ENCODE measurements at regions not wholly inside any gene's neighbourhood (a gene's known extent, or its start where the extent isn't known, plus 50 kb on each side); places are given as distances from the start of the nearest gene placed in this dataset.

DNA sequence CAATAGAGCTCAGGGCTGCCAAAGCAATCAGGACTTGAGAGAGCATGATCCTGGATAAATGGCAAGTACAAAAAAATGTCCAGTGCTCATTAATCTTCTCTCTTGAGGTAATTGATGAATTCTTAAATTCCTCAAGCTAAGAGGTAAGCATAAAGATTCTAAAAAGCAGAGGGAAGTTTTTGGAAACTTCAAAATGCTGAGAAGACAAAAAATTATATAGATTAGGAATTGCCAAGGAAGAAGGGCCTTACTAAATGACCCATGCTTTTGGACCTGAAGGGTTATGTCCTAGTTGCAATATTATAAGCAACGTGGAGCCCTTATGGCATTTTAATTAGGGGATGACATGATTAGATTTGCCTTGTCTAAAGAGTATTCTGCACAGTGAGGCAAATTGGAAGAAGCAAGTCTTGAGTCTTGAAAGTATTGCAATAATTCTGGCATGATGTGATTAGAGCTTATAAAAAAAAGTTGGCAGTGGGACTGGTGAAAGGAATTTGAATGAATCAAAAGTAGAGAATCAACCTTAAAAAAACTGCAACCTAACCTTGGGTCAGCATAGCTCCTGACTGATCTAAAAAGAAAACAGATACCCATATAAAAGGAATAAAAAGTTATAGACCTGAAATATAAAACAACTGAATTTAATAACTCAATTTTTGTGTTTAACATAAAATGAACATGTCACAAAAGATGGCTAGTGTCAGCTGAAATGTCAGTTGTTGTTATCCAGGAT is 323.8 kb upstream of the ARRDC3 start:
- Mint-ChIP-seq H3K27ac (no peak overlapping the region), H3K4me3 (no peak overlapping the region), H3K4me1 (no peaks in the 10 kb centered on the region), H3K27me3 (no peaks in the 10 kb centered on the region), H3K36me3 (ENCODE audit: low read depth) (no peaks in the 10 kb centered on the region), H3K9me3 (no peaks in the 10 kb centered on the region)
- intact Hi-C loops (cut with micrococcal nuclease) = no loop called here
- no peak for DNase-seq

DNA sequence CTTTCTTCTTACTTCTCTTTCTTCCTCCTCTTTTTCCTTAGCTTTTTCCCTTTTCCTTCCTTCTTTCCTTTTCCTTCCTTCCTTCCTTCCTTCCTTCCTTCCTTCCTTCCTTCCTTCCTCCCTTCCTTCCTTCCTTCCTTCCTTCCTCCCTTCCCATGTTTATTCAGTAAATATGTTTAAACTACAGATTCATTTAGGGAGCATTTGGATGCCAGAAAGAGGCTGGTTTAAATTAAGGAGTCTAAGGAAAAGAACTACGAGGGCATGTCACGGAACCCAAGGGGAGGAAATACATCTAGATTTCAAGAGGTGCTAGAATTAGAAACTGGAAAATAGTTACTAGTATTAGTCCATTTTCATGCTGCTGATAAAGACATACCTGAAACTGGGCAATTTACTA is 320.0 kb upstream of the ARRDC3 start:
- H3K4me3 Mint-ChIP-seq = no peak overlapping the region
- intact Hi-C loops (cut with micrococcal nuclease) = no loop called here
- H3K9me3 Mint-ChIP-seq = peaks cover 4% of the 10 kb centered on the region
- no peaks in the 10 kb centered on the region for H3K4me1 Mint-ChIP-seq
- H3K36me3 Mint-ChIP-seq (ENCODE audit: low read depth) = no peaks in the 10 kb centered on the region
- H3K27me3 Mint-ChIP-seq = no peaks in the 10 kb centered on the region
- no peak overlapping the region for H3K27ac Mint-ChIP-seq
- no peak for DNase-seq

DNA sequence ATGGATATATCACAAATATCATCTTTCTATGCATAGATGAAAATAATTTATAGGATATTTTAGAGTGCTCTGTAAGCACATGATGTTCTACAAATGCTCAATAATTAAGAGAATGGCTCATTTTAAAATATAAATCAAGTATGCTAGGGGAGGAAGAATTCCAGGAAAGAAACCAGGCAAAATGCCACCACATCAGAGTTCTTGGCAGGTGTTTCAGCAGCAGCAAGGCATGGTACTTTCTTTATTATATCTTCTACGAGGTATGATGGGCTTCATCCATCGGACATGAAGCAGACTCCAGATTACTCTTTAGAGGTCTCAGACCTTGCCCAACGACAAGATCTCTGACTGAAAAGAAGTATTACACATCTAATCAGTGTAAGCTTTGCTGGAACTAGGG is 316.3 kb upstream of the ARRDC3 start:
- no peaks in the 10 kb centered on the region for H3K36me3 Mint-ChIP-seq (ENCODE audit: low read depth)
- no peak overlapping the region for H3K4me3 Mint-ChIP-seq
- H3K27ac Mint-ChIP-seq = no peak overlapping the region
- no peaks in the 10 kb centered on the region for H3K4me1 Mint-ChIP-seq
- DNase-seq = no peak
- H3K9me3 Mint-ChIP-seq = peaks cover 4% of the 10 kb centered on the region
- intact Hi-C loops (cut with micrococcal nuclease) = no loop called here
- H3K27me3 Mint-ChIP-seq = no peaks in the 10 kb centered on the region

DNA sequence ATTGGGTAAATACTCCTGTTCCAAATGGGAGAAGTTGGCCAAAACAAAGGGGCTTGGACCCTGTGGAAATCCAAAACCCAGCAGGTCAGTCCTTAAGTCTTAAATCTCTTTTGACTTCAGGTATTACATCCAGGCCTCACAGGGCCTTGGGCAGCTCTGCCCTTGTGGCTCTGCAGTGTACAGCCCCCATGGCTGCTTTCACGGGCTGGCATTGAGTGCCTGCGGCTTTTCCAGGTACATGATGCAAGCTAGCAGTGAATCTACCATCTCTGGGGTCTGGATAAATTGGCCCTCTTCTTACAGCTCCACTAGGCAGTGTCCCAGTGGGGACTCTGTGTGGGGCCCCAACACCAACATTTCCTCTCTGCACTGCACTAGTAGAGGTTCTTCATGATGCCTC is 308.5 kb upstream of the ARRDC3 start:
- Mint-ChIP-seq H3K4me3 (no peak overlapping the region), H3K9me3 (no peaks in the 10 kb centered on the region), H3K27me3 (no peaks in the 10 kb centered on the region), H3K36me3 (ENCODE audit: low read depth) (no peaks in the 10 kb centered on the region), H3K4me1 (no peaks in the 10 kb centered on the region), H3K27ac (no peak overlapping the region)
- DNase-seq = no peak
- intact Hi-C loops (cut with micrococcal nuclease) = no loop called here

DNA sequence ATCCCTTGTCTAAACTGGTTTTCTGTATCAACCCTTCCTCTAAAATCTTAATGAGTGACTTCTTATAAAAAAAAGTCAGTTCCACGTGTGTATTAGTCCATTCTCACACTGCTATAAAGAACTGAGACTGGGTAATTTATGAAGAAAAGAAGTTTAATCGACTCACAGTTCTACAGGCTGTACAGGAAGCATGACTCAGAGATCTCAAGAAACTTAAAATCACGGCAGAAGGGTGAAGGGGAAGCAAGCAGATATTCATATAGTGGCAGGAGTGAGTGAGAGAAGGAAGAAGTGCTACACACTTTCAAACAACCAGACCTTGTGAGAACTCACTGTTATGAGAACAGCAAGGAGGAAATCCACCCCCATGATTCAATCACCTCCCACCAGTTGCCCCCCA is 307.8 kb upstream of the ARRDC3 start:
- Mint-ChIP-seq H3K4me3 (no peak overlapping the region), H3K4me1 (no peaks in the 10 kb centered on the region), H3K36me3 (ENCODE audit: low read depth) (no peaks in the 10 kb centered on the region), H3K27me3 (no peaks in the 10 kb centered on the region), H3K9me3 (no peaks in the 10 kb centered on the region), H3K27ac (no peak overlapping the region)
- no peak for DNase-seq
- intact Hi-C loops (cut with micrococcal nuclease) = no loop called here

DNA sequence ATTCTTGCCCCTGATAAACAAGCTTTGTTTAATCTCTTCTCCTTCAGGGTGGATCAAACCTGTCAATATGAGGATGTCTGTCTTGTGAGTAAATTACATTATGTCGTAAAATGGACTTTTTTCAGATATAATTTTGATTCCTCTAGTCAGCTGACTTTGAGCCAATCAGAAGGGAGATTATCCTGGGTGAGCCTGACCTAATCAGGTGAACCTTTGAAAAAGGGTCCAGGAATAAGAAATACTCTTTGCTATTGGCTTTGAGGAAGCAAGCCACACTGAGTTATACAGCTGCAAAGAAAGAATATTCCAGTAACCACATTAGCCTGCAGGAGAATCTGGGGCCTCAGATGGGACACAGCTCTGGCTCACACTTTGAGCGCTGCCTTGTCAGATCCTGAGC is 304.3 kb upstream of the ARRDC3 start:
- Mint-ChIP-seq H3K36me3 (ENCODE audit: low read depth) (no peaks in the 10 kb centered on the region), H3K4me1 (no peaks in the 10 kb centered on the region), H3K9me3 (no peaks in the 10 kb centered on the region), H3K27ac (no peak overlapping the region), H3K27me3 (no peaks in the 10 kb centered on the region), H3K4me3 (no peak overlapping the region)
- intact Hi-C loops (cut with micrococcal nuclease) = no loop called here
- DNase-seq = no peak

DNA sequence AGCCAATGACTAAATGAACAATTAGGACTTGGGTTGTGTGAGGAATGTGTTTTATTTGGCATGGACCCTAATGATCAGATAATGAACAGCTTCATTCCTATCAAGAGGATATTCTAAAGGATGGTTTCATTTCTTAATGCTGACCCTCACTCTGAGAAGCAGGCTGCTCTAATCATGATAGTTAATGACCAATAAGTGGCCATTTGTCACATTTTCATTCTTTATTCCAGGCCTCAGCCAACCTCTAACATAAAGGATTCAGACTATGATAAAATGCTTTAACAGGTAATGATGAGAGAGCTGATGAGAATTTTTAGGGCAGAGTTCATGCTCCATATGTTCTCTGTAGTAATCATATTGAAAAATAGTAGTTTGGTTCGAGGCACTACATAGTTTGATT is 301.5 kb upstream of the ARRDC3 start:
- H3K36me3 Mint-ChIP-seq (ENCODE audit: low read depth) = no peaks in the 10 kb centered on the region
- H3K27me3 Mint-ChIP-seq = no peaks in the 10 kb centered on the region

DNA sequence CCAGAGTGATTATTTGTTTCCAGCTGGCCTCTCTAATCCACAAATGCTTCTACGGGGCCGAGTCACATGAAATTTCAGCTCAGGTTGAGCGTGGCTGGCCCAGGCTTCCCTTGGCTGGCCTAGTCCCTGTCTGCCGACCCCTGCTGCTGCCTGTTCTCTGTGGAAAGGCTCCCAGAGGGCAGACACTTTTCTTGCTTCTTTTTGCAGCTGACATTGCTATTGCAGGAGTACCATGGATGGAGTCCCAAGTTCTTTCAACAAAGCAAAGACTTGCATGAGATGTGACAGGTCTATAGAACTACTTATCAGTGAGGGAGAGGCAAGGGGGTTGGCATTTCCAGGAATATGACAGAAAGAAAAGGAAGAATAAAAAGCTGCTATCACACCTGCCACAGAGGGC is 287.4 kb upstream of the ARRDC3 start:
- H3K36me3 Mint-ChIP-seq (ENCODE audit: low read depth) = no peaks in the 10 kb centered on the region
- intact Hi-C loops (cut with micrococcal nuclease) = no loop called here
- no peaks in the 10 kb centered on the region for H3K4me1 Mint-ChIP-seq
- no peaks in the 10 kb centered on the region for H3K27me3 Mint-ChIP-seq
- H3K27ac Mint-ChIP-seq = no peak overlapping the region
- DNase-seq = no peak
- H3K9me3 Mint-ChIP-seq = no peaks in the 10 kb centered on the region
- no peak overlapping the region for H3K4me3 Mint-ChIP-seq

More for the DNA sequence above, 301.5 kb upstream of the ARRDC3 start:
- no peak overlapping the region for H3K4me3 Mint-ChIP-seq
- DNase-seq = no peak
- H3K27ac Mint-ChIP-seq = no peak overlapping the region
- intact Hi-C loops (cut with micrococcal nuclease) = no loop called here
- H3K9me3 Mint-ChIP-seq = no peaks in the 10 kb centered on the region
- H3K4me1 Mint-ChIP-seq = no peaks in the 10 kb centered on the region

DNA sequence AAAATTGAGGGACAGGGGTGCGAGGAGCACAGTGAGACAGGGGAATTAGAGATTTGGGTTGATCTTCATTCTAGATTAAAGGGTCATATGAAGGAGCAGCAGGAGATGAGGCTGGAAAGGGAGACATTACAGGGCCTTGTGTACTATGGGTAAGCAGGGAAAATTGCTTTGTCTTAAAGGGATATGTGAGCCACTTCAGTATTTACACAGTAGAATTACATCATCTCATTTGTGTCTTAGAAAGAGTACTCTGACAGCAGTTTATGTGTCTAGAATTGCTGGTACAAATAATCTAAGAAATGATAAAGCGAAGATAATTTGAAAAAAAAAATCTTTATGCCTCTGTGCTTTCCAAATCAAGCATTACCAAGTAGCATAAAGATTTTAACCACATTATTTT is 287.0 kb upstream of the ARRDC3 start:
- H3K9me3 Mint-ChIP-seq = no peaks in the 10 kb centered on the region
- no peak overlapping the region for H3K4me3 Mint-ChIP-seq
- no peaks in the 10 kb centered on the region for H3K4me1 Mint-ChIP-seq
- H3K36me3 Mint-ChIP-seq (ENCODE audit: low read depth) = no peaks in the 10 kb centered on the region
- no peaks in the 10 kb centered on the region for H3K27me3 Mint-ChIP-seq
- DNase-seq = no peak
- intact Hi-C loops (cut with micrococcal nuclease) = no loop called here
- no peak overlapping the region for H3K27ac Mint-ChIP-seq

DNA sequence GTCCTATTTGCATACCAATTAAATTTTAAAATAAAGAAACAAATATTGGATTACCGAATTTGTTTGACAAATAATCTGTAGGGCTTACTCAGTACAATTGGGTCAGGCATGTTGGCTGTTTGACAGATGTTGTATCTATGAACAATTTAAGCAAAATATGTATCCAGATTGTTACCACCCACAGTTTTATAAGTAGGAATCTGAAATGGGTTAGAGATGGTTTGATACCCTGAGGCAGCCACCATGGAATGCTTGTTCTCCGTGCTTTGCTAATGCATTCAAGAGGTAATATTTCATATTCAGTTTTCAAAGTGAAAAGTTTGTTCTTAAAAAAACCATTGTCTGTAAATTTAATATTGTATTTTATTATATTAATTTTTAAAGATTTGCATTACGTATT is 285.1 kb upstream of the ARRDC3 start:
- Mint-ChIP-seq H3K27ac (no peak overlapping the region), H3K36me3 (ENCODE audit: low read depth) (no peaks in the 10 kb centered on the region), H3K4me3 (no peak overlapping the region), H3K27me3 (no peaks in the 10 kb centered on the region), H3K4me1 (no peaks in the 10 kb centered on the region), H3K9me3 (no peaks in the 10 kb centered on the region)
- intact Hi-C loops (cut with micrococcal nuclease) = no loop called here
- no peak for DNase-seq

DNA sequence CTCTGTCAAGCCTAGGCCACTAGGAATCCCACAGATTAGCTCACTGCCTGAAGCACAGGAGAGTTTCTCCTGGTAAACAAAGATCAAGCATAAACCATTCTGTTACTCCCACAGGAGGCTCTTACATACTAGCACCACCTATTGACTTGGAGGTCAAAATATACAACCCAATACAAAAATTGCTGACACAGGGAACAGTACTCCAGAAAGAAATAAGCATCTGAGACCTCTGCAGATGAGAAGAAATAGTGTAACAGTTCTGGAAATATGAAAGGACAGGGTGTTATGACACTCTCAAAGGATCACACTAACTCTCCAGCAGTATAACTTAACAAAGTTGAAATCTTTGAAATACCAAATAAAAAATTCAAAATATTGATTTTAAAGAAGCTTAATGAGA is 269.6 kb upstream of the ARRDC3 start:
- Mint-ChIP-seq H3K4me1 (no peaks in the 10 kb centered on the region), H3K9me3 (no peaks in the 10 kb centered on the region), H3K27me3 (no peaks in the 10 kb centered on the region), H3K4me3 (no peak overlapping the region), H3K27ac (no peak overlapping the region), H3K36me3 (ENCODE audit: low read depth) (no peaks in the 10 kb centered on the region)
- intact Hi-C loops (cut with micrococcal nuclease) = no loop called here
- DNase-seq = no peak

DNA sequence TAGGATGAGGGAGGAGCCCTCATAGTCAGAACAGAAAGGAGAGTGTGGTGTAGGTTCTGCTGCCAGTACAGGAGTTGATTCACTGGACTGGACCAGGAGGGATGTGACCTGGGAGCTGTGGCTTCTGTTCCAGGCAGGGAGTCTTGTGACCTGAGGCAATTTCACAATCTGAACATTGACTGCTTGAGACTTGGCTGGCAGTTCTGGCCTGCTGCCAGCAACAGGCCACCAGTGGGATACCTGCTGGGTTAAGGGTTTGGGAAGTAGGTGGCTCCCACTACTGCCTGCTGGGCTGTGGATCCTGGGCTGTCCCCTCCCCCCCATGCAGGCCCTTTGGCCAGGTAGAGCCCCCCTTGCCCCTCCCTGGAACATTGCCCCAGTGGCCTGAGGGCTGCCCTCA is 268.6 kb upstream of the ARRDC3 start:
- H3K36me3 Mint-ChIP-seq (ENCODE audit: low read depth) = no peaks in the 10 kb centered on the region
- DNase-seq = no peak
- H3K27ac Mint-ChIP-seq = no peak overlapping the region
- H3K4me1 Mint-ChIP-seq = no peaks in the 10 kb centered on the region
- no peaks in the 10 kb centered on the region for H3K9me3 Mint-ChIP-seq
- H3K4me3 Mint-ChIP-seq = no peak overlapping the region
- intact Hi-C loops (cut with micrococcal nuclease) = no loop called here
- no peaks in the 10 kb centered on the region for H3K27me3 Mint-ChIP-seq

DNA sequence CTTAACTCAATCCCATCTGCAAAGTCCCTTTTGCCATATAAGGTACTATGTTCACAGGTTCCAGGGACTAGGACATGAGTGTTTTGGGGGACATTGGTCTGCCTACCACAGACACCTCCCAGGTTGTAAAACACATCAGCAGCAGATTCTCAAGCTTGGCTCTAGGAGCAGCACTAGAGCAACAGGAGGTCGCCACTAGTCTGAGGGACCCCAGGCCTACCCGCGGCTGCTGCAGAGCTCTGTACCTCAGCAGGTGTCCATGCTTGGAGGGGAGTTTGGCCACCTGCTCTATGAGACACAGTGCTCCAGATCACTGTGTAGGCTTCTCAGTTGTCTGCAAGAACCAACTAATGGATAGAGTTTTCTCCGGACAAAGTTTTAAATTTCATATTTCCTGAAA is 262.2 kb upstream of the ARRDC3 start:
- H3K36me3 Mint-ChIP-seq (ENCODE audit: low read depth) = no peaks in the 10 kb centered on the region
- no peak for DNase-seq
- intact Hi-C loops (cut with micrococcal nuclease) = no loop called here
- no peak overlapping the region for H3K27ac Mint-ChIP-seq
- no peaks in the 10 kb centered on the region for H3K4me1 Mint-ChIP-seq
- H3K4me3 Mint-ChIP-seq = no peak overlapping the region
- no peaks in the 10 kb centered on the region for H3K9me3 Mint-ChIP-seq
- H3K27me3 Mint-ChIP-seq = no peaks in the 10 kb centered on the region

DNA sequence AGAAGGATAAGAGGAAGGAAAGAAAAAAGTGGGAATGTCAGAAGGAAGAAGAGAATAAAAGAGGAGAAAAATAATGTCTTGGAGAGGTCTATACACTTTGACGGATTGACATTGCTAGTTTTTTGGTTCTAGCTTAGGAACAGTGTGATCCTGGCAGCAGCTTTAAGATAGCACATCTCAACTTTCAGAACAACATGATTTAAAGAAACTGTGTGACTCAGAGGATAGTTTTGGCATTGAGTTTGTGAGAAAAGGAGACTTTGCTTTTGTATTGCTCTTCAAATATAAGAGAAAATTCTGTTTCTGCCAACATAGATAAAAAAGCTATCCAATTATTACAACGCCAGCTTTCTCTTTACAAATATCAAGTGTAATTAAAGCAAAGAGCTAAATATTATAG is 260.7 kb upstream of the ARRDC3 start:
- H3K36me3 Mint-ChIP-seq (ENCODE audit: low read depth) = no peaks in the 10 kb centered on the region
- H3K4me3 Mint-ChIP-seq = no peak overlapping the region
- DNase-seq = no peak
- H3K9me3 Mint-ChIP-seq = no peaks in the 10 kb centered on the region
- H3K27me3 Mint-ChIP-seq = no peaks in the 10 kb centered on the region
- no peaks in the 10 kb centered on the region for H3K4me1 Mint-ChIP-seq
- H3K27ac Mint-ChIP-seq = no peak overlapping the region
- intact Hi-C loops (cut with micrococcal nuclease) = loop anchor here (5.0 kb wide), 1 partner anchor 141 kb away; no protein-coding TSS in a partner anchor

DNA sequence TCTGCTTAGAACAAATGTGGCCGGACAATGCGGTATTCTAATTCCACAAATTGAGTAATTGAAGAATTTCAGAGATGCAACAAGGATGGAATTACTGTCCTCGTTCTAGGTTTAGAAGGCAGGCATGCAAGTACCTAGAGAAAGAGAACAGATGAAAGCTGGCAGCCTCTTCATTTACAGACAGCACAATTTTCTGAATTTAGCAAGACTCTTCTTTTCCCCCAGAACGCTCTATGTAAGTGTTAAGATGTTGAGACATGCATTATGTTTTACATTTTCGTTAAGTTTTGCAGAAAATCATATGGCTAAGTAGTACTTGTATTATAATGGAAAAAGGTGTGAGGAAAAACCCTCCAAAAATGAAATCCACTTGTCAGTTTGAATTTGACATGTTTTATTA is 259.5 kb upstream of the ARRDC3 start:
- H3K36me3 Mint-ChIP-seq (ENCODE audit: low read depth) = no peaks in the 10 kb centered on the region
- intact Hi-C loops (cut with micrococcal nuclease) = loop anchor here (5.0 kb wide), 1 partner anchor 140 kb away; no protein-coding TSS in a partner anchor
- H3K9me3 Mint-ChIP-seq = no peaks in the 10 kb centered on the region
- DNase-seq = no peak
- no peak overlapping the region for H3K27ac Mint-ChIP-seq
- H3K4me3 Mint-ChIP-seq = no peak overlapping the region
- no peaks in the 10 kb centered on the region for H3K27me3 Mint-ChIP-seq
- no peaks in the 10 kb centered on the region for H3K4me1 Mint-ChIP-seq

Measured in activated CD4-positive, alpha-beta T cell treated with anti-CD3 and anti-CD28 coated beads, Interleukin-2, amount 10 ng/mL, durations not matched to agents 24 days and 14 days (primary cell).